NCI-H226 (cell line): ENCODE measurements at regions not wholly inside any gene's neighbourhood (a gene's known extent, or its start where the extent isn't known, plus 50 kb on each side); places are given as distances from the start of the nearest gene placed in this dataset.
A peak's percentile ranks its signal among the peaks of the same experiment; 100 is the strongest.

Experiments used
- DNase-seq: peaks from one replicate; pipeline ENCODE4 v3.0.0-alpha.2; 2015

DNA sequence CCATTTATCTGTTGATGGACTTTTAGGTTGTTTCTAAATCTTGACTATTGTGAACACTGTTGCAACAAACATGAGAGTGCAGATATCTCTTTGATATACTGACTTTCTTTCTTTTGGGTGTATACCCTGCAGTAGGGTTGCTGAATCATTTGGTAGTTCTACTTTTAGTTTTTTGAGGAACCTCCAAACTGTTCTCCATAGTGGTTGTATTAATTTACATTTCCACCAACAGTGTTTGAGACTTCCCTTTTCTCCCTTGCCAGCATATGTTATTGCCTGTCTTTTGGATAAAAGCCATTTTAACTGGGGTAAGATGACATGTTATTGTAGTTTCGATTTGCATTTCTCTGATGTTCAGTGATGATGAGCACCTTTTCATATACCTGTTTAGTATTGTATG, 330.0 kb downstream of the DDX10 start:
- no peak for DNase-seq

DNA sequence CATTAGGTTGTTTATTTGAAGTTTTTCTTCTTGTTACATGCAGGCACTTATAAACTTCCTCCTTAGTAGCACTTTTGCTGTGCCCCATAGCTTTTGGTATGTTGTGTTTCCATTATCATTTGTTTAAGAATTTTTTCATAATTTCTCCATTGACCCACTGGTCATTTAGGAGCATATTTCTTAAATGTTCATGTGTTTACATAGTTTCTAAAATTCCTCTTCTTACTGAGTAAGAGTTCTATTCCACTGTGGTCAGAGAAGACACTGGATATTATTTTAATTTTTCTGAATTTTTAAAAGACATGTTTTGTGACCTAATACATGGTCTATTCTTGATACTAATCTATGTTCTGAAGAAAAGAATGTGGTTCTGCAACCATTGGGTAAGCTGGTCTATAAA, 333.0 kb downstream of the DDX10 start:
- DNase-seq, result no peak

DNA sequence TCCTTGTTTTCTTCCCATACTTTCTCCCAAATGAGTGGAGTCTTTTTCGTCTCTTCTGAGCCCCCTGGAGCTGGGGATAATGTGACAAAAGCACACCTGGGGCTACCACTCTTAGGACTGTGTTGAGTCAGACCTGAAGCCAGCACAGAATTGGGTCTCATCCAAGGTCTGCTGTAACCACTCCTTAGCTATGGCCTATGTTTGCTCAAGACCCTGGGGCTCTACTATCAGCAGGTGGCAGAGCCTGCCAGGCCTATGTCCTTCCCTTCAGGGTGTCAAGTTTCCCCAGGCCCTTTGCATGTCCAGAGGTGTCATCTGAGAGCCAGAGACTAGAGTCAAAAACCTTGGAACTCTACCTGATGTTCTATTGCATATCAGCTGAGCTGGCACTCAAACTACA, 335.7 kb downstream of the DDX10 start:
- DNase-seq, result no peak

DNA sequence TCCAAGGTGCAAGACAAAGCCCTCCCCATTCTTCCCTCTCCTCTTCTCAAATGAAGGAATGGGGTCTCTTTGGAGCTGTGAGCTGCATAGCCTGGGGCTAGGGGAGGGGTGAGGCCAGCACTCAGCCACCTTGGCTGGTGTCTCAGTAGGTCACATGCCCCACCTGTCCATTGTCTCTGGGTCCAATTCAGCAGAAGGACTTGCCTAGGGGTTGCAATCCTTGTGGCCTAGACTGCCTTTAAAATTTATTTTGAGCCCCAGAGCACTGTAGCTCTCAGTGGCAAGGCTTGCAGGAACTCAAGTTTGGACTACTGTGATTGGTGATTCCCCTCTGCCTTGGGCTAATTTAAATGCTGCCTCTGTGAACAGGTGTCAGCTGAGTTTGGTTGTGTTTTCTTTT, 336.7 kb downstream of the DDX10 start:
- no peak for DNase-seq

DNA sequence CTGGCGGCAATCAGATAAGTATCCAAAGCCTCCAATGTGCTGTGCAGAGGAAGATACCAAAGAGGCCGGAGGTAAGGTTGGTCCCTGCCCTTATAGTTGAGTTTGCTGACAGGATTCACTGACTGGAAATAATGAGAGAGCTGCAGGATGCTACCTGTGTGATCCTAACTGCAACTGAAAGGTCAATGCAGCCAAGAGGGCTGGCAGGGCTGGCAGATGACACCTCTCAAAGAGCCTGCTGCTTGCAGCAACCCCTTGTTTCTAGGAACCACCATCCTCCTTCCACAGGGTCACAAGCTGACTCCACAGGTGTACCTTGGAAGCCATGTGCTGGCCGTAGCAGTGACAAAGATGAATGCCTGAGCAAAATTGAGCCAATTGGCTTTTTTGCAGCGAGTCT, 348.1 kb downstream of the DDX10 start:
- no peak for DNase-seq

DNA sequence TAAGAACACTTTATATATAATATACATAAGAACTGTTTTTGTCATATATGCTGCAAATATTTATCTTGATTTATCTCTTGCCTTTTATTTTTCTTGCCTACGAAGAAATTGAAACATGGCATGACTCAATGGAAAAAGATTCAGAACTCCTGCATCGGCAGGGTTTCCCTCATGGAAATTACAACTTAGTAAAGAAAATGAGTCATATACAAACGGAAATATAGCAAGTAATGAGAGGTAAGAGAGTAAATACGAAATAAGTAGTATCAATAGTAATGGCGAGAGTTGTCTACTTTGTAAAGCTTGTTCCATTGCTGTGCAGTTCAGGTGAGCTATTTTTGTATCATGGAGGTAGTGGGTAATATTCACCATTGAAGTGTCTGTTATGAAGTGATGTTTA, 350.4 kb downstream of the DDX10 start:
- DNase-seq, result peak; percentile 68

DNA sequence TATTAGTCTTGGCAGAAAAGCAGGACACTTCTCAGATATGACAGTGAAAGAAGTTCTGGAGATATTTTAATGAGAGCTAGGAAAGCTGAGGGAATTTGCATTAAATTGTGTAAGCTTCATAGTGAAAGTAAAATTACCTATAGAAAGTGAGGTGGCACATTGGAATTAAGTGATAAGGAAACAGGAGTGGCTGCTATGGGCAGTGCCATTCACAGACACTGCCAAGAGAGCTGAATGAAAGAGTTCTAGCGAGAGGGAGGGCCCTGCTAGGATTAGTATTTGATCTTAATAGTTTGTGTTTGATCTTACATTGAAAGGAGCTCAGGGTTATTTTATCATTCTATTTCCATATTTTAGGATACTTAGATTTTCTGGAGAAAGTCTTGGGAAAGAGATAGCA, 351.9 kb downstream of the DDX10 start:
- DNase-seq, result peak; percentile 45

DNA sequence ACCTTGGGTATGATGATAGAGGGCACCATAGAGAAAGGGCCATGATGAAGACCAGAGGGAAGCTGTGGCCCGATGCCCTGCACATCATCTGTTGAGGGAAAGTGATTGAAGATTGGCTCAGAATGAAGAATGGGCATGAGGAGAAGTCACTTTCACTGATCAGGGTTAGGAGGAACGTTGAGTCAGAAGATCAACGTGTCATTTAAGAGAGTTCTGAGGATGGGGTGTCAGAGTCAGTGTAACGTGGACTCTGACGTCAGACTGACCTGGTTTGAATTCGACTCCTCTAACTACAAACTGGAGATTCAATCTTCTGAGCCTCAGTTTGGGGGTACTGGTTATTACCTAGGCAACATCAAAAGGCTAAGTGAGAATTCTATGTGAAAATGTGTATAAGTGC, 352.6 kb downstream of the DDX10 start:
- no peak for DNase-seq

DNA sequence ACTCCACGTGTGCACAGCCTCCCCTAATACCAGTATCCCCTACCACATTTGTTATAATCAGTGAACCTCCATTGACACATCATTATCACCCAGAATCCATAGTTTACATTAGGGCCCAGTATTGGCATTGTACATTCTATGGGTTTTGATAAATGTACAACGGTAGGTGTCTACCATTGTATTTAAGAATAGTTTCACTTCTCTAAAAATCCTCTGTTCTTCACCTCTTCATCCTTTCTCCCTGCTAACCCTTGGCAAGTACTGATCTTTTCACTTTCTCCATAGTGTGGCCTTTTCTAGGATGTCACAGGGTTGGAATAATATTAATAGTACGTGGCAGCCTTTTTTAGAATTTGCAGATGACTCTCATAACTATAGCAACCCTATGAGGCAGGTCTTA, 353.8 kb downstream of the DDX10 start:
- no peak for DNase-seq

DNA sequence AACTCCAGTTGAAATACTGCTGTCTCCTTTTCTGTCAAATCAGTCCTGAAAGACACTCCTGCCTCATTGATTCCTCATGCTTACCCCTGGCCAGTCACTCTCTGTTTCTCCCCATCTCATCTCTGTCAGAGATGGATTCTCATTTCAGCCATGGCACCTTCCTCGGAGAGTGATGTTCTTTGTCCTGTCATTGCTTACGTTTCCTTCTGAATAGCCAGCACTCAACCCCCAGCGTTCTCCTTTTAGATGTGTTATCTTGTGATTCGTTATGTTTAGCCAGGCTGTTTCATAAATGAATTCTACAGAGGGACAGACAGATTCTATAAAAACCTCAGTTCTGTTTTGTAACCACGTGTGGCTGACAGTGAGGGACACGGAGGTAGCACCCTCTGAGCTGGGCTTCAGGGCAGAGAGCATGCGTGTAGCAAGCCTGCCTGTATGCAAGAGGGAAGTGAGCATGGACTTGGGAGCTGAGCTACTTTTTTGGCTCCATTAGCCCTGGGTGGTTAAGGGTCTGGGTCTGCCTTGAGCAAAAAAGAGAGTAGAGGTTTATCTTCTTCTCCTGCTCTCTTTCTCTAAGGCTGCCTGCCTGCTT, 354.6 kb downstream of the DDX10 start:
- DNase-seq, result no peak

DNA sequence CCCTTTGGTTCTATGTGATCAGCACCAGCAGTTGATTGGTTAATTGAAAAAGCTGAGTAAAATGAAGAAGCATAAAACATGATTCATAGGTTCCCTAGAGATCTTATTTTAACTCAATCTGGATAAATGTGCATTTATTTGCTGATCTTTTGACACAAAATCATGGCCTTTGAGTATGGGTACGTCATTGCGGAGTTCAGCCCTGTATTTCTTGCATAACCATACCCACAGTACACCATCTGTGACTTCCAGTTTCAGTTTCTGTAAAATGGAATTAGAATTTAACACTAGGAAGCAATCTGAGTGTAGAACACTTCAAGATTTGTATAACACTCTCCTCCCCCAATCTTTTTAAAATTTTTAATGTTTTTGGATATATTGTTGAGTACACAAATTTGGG, 358.2 kb downstream of the DDX10 start:
- no peak for DNase-seq

DNA sequence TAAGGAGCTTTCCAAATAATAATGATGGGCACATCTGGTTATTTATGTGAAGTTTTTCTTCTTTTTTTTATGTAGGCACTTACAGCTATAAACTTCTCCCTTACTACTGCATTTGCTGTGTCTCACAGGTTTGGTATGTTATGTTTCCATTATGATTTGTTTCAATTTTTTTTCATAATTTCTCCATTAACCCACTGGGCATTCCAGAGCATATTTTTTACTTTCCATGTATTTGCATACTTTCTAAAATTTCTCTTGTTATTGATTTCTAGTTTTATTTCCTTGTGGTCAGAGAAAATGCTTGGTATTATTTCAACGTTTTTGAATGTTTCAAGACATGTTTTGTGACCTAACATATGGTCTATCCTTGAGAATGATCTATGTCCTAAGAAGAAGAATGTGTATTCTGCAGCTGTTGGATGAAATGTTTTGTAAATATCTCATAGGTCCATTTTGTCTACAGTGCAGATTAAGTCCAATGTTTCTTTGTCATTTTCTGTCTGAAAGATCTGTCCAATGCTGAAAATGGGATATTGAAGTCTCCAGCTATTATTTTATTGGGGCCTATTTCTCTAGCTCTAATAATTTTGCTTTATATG, 362.1 kb downstream of the DDX10 start:
- DNase-seq, result peak; percentile 27

DNA sequence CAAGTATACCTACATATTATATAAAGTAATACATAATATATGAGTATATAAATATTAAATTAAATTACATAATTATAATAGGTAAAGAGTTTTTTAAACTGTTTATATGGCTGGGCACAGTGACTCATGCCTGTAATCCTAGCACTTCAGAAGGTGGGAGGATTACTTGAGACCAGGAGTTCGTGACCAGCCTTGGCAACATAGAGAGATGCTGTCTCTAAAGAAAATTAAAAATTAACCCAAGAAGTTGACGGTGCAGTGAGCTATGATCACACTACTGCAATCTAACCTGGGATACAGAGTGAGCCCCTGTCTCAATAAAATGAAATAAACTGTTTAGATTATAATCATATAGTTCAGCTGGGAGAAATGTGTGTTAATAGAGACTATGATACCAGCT, 363.0 kb downstream of the DDX10 start:
- peak; percentile 24 for DNase-seq

DNA sequence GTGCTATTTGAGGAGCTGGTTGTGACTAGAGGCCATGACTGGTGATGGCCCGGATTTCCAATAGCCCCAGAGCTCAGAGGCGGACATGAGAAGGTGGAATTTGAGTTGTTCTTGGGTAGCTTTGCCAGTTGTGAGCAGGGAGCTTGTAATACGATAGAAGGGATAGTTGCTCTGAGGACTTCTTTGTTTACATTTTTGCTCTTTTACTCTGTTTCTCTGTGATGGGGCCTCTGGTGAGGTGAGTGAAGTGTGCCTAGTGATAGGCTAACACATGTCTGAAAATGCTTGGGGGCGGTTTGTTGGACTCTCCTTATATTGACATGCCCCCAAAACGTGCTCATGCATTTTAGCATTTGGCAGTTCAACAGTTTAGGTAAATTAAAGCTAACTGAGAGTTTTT, 365.1 kb downstream of the DDX10 start:
- no peak for DNase-seq

DNA sequence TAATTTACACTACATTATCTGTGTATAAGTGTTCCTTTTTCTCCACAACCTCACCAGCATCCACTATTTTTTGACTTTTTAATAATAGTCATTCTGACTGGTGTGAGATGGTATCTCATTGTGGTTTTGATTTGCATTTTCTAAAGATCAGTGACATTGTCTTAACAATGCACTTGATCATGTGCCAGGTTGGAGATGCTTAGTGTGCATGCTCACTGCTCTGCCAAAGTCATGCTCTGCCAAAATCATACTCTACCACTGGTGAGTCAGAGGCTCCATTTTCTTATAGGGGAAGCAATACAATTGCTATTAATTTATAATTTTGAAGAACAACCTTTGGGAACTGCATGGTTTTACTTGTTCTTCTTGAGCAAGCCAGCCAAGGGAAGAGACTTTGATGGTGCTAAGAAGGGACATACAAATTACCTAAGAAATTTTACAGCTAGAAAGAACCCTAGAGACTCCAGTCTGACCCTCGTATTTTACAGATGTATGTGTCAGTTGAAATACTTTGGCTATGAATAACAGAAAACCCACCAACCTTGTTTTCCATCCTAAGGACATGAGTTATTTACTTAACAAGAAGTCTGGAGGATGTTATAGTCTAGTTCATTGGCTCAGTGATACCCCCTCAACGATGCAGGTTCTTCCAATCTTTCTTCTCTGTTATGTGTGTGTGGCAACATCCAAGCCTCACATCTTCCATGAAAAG, 368.9 kb downstream of the DDX10 start:
- DNase-seq, result peak; percentile 81

DNA sequence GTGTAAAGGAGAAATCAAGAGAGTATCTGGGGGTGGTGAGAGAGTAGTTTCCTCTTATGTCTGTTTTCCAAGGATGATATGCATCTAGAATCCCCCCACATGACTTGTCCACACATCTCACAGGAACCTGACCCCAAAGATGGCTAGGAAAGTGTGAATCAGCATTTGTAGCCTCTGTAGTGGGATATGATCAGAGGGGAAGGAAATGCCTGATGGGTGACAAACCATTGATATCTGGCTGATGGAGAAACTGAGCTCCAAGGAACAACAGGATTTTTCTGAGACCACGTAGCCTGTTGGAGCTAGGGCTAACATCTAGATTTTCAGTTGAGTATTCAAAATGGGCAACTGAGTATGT, 369.4 kb downstream of the DDX10 start:
- DNase-seq, result peak; percentile 27

DNA sequence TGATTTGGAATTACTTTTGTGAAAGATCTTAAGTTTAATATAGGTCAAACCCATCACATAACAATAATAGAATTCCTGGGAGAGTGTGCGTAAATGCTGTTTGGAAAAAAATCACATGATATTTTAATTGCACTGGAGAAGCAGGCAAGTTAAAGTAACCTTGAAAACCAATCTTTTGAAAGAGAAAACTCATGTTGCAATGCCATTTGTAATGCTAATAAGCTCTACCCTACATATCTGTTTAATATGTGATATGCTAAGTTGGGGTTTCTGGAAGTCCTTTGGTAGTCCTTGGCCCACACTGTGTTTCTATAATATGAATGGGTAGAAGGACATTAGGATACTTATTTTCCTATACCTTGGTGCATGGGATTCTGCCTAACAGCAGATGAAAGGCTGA, 370.4 kb downstream of the DDX10 start:
- no peak for DNase-seq

DNA sequence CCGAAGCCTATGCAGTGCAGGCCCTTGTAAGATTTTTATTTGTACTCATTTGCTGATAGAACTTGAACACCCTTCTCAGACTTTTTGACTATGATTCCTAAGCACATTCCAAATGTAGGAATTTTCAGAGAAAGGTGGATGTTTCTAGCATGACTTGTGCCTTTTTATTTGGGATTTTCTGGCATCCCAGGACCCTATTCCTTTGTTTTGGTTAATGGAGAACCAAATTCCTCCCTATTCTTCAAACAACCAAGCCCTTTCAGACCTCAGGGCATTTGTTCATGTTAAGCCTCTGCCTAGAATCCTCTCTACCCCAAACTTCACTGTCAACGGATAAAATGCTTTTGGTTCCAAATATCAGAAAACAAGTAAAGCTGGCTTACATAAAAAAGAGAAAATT, 371.1 kb downstream of the DDX10 start:
- DNase-seq, result no peak

DNA sequence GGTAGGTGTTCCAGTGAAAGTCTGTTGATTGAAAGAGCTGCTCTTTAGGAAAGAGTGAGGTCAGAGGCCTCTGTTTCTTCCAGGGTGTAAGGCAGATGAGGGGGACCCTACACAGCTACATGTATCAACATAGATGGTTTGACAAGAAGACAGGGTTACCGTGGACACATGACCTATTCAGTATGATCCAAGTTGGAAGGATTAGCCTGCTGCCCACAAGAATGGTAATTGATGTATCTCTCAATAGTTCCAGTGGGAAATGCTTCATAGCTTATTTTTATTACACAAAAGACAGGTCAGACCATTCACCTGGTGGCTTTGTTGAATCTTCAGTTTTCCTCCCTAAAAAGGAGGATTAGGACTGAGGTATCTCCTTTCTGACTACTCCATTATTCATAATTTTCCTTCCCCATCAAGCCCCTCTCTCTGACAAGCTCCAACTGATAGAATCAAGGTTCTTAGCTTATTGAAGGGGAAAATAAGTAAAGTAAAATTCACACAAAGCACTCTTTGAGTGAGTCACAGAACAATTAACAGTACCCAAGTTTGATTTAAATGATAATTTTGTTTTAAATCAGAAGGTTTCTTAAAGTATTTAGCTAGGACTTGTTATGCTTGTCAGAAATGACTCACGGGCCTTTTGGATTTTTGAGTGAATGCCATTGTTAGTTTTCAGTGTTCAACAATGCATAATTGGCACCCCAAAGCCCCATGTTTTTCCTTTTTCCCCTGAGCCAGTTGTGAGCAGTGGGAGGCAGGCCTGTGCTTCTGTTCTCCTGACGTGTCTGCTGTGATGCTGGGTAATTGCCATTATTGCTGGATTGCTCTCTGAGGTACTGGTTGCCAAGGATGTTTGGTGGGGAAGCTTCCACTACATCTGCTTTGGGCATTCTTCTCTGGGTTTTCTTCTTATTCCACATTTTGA, 373.2 kb downstream of the DDX10 start:
- DNase-seq, result peak; percentile 60

DNA sequence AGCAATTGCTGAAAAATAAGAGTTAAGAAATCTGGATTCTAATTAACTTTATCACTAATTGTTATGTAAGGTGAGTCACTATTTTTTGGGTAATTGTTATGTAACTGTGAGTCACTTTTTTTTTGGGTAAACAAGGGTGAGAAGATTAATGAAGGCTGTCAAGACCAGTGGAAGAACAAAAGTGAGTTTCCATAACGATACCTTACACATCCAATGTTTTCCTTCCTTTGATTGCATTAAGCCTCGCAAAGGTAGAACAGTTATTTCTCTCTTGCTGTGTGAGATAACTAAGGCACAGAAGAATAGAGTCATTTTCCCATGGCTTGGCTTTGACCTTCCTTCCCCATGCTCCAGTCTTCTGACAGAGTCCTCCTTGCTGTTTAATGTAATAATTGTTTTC, 374.7 kb downstream of the DDX10 start:
- no peak for DNase-seq

DNA sequence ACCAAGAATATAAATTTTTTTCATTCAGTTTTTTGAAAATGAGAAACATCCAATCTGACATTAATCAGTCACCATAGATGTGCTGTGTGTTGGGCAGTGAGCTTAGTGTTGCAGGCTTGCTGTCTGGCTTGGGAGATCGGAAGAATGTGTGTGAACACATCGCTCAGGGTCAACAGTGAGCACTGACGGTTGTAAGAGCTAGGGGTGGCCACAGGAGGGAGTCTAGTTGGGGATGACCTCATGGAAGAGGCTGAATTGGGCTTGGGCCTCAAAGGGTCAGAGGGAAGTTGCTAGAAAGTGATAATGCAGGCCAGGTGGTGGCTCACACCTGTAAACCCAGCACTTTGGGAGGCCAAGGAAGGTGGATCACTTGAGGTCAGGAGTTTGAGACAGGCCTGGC, 375.4 kb downstream of the DDX10 start:
- no peak for DNase-seq

DNA sequence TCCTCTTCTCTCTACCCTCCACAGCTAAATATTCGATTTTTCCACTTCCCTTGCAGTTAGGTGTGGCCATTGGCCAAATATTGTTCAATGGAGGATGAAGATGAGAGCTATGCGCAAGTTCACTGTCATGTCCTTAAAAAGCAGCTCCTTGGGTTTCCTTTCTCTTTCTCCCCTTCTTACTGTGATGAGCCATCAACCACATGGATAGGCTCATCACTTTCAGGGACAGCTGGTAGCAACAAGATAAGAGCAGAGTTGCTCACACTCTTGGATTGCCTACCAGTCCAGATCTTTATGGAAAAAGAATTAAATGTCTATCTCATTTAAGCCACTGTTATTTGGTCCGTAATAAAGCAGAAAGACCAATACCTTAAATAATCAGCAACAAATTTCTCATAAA, 377.0 kb downstream of the DDX10 start:
- no peak for DNase-seq

DNA sequence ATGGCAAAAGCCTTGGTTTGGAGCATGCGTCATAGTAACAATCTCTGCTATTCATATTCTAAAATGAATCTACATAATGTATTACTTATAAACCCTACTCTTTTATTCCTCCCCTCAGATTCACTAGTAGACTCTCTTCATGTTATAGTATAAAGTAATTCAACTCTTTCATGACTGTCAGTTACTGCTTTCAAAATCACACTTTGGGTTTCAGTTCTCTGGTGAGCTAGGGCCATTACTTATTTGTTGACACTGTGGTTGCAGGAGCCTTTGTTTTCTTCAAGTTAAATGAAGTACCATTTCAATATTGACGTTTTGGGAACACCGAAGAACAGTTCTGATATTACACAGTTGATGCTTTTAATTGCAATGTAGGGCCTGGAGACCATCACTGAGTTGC, 378.4 kb downstream of the DDX10 start:
- no peak for DNase-seq
